ENCODE measurements at regions not wholly inside any gene's neighbourhood (a gene's known extent, or its start where the extent isn't known, plus 50 kb on each side); places are given as distances from the start of the nearest gene placed in this dataset.

DNA sequence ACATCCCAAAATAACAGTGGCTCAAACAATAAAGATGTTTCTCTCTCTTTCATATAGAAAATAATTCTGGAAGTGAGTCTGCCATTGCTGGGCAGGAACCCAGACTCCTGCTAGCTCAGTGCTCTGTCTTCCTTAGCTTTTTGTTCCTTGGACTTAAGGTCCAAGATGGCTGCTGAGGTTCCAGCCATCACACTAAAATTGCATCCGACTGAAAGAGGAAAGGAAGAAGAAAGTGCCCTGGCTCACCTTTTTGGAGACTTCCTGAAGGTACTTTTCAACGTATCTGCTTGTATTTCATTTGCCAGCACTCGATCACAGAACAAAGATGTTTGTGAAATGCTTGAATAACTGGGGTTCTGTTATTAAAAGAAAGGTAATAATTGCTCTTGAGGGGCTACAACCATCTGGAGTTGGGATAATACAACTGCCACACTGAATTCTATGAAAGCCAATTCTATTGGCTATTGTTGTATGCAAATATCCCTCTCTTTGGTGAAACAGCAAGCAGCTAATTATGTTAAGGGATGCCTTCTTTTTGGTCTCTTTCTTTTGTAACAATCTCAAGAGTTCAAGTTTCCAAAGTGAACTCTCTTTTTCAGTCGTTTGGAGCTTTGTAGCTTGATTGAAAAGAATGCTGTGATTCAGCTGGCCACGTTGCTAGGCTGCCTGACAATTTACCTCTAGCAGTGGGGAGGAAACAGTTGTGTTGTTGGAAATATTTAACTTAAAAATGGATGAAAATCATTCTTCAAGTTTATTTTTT lies 83.9 kb downstream of the BAMBI start:
- TF ChIP-seq, protein P1, sequence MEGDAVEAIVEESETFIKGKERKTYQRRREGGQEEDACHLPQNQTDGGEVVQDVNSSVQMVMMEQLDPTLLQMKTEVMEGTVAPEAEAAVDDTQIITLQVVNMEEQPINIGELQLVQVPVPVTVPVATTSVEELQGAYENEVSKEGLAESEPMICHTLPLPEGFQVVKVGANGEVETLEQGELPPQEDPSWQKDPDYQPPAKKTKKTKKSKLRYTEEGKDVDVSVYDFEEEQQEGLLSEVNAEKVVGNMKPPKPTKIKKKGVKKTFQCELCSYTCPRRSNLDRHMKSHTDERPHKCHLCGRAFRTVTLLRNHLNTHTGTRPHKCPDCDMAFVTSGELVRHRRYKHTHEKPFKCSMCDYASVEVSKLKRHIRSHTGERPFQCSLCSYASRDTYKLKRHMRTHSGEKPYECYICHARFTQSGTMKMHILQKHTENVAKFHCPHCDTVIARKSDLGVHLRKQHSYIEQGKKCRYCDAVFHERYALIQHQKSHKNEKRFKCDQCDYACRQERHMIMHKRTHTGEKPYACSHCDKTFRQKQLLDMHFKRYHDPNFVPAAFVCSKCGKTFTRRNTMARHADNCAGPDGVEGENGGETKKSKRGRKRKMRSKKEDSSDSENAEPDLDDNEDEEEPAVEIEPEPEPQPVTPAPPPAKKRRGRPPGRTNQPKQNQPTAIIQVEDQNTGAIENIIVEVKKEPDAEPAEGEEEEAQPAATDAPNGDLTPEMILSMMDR (IDR thresholded peaks at IDR 0.05): no peak
- no peak for TF ChIP-seq POLR2A (IDR thresholded peaks at IDR 0.05)
- no peak for TF ChIP-seq EP300 (IDR thresholded peaks at IDR 0.05)
- TF ChIP-seq POLR2AphosphoS5 (IDR thresholded peaks at IDR 0.05): no peak

Measured in stomach (tissue), 4 donors.